Mucosa of descending colon (tissue), 3 donors: ENCODE measurements at regions not wholly inside any gene's neighbourhood (a gene's known extent, or its start where the extent isn't known, plus 50 kb on each side); places are given as distances from the start of the nearest gene placed in this dataset.
A peak's percentile ranks its signal among the peaks of the same experiment; 100 is the strongest.

Source experiments
- ATAC-seq: fragments of 200-7000 bp; cut with Tn5 transposase; one replicate; pipeline ENCODE4 v1.9.1; 2020; ENCODE audit warnings: mild to moderate bottlenecking, moderate library complexity
- DNase-seq, 3 donors: peaks; one replicate each; pipeline ENCODE4 v3.0.0-alpha.2; 2020
- H3K36me3 ChIP-seq: fragments of 200-600 bp; one replicate; pipeline ENCODE4 v1.8.0; 2021; ENCODE audit warnings: low read depth, mild to moderate bottlenecking
- H3K4me1 ChIP-seq: fragments of 200-600 bp; one replicate; pipeline ENCODE4 v1.8.0; 2021; ENCODE audit warnings: low read depth, mild to moderate bottlenecking
- H3K4me3 ChIP-seq: fragments of 200-600 bp; one replicate; pipeline ENCODE4 v1.8.0; 2021; ENCODE audit warnings: mild to moderate bottlenecking
- H3K9me3 ChIP-seq: fragments of 200-600 bp; one replicate; pipeline ENCODE4 v1.8.0; 2021; ENCODE audit warnings: mild to moderate bottlenecking
- intact Hi-C, 2 donors: fragments of 100-400 bp; cut with DNase I in 1 of 2; cut with micrococcal nuclease in 1 of 2; formaldehyde crosslinking; loops; one replicate each; pipeline versions ENCODE4 v1.11.0 to v1.11.1; 2022; cut with DNase I, micrococcal nuclease
- TF ChIP-seq, protein P1 (sequence below): fragments of 200-600 bp; IDR thresholded peaks from one replicate; pipeline ENCODE4 v1.8.0; 2022; ENCODE audit warnings: antibody characterized with exemption, mild to moderate bottlenecking
- donor health status: DM: no; HTN: no; CAD: no; lungs with moderate emphysema.
- donor health status: DM: no; HTN: no; CAD: no.
- donor health status: DM: no; HTN: yes; CAD: no.

DNA sequence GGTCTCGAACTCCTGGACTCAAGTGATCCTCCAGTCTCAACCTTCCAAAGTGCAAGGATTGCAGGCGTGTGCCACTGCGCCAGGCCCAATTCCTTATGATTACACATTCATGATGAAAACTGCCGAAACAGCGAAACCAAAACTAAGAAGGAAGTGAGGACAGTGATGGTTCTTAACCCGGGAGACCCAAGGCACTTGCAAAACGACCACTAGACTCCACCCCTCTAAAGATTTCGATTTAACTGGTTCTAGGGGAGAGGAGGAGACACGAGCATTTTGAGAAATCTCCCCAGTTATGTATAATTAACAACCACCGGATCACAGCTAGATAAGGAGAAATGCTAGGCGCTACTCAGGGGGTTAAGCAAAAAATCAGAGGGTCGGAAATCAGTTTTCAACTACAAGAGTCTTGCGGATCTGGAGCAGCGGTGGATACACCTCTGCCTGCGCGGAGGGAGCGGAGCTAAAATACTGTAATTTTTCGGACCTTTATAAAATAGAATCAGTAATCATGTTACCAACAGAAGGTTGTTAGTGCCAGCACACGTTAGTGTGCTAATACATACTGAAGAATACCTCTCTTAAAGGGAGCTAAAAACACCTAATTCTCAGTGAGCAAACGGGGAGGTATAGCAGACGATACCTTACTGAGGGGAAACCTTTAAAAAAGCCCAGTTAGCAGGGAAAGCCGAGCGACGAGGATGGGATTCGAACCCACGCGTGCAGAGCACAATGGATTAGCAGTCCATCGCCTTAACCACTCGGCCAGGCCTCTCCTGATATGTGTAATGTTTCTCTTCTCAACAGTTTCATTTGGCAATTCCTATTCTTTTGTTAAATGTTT is 60.0 kb upstream of the BTN3A2 start:
- H3K4me3 ChIP-seq, result no peak overlapping the region
- DNase-seq (peak; percentile 23 to 73 (median 69)), ATAC-seq (peak; percentile 84)
- TF ChIP-seq, protein P1, sequence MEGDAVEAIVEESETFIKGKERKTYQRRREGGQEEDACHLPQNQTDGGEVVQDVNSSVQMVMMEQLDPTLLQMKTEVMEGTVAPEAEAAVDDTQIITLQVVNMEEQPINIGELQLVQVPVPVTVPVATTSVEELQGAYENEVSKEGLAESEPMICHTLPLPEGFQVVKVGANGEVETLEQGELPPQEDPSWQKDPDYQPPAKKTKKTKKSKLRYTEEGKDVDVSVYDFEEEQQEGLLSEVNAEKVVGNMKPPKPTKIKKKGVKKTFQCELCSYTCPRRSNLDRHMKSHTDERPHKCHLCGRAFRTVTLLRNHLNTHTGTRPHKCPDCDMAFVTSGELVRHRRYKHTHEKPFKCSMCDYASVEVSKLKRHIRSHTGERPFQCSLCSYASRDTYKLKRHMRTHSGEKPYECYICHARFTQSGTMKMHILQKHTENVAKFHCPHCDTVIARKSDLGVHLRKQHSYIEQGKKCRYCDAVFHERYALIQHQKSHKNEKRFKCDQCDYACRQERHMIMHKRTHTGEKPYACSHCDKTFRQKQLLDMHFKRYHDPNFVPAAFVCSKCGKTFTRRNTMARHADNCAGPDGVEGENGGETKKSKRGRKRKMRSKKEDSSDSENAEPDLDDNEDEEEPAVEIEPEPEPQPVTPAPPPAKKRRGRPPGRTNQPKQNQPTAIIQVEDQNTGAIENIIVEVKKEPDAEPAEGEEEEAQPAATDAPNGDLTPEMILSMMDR, result no peak
- no peaks in the 10 kb centered on the region for H3K9me3 ChIP-seq
- H3K36me3 ChIP-seq, result no peaks in the 10 kb centered on the region
- intact Hi-C loops, result no loop called here
- H3K4me1 ChIP-seq, result no peaks in the 10 kb centered on the region

DNA sequence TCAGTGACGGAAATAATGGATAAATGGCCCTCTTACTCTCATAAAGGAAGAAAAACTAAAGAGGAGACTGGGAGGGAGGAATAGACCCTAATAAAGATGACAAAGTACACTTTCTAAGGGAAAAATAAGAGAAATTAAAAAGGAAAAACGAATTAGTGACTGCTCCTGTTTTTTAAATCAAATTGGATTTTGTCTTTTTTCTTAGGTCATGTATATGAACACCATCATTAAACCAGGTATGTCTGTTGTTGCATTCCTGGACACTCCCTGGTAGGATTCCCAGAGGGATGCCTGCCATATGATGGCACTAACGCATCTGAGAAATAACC is 59.4 kb upstream of the BTN3A2 start:
- H3K4me1 ChIP-seq, result no peaks in the 10 kb centered on the region
- intact Hi-C loops, result no loop called here
- no peak for ATAC-seq
- no peak for DNase-seq
- H3K4me3 ChIP-seq, result no peak overlapping the region
- TF ChIP-seq, protein P1, result no peak
- no peaks in the 10 kb centered on the region for H3K36me3 ChIP-seq
- H3K9me3 ChIP-seq, result no peaks in the 10 kb centered on the region

DNA sequence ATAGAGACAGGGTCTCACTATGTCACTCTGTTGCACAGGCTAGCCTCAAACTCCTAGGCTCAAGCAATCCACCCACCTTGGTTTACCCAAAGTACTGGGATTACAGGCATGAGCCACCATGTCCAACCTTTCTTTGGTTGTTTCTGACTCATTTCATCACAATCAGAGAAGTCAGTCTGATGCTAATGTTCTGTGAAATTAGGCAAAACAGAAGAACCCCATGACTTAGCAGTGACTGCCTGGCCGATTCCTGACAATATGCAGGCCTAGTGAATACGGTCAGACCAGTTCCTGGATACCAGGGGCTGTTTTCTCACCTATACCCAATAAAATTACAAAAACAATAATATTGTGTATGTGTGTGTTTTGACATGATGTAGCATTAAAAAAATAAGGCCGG is 58.8 kb upstream of the BTN3A2 start:
- Histone ChIP-seq H3K9me3 (no peaks in the 10 kb centered on the region), H3K36me3 (no peaks in the 10 kb centered on the region), H3K4me3 (no peak overlapping the region), H3K4me1 (no peaks in the 10 kb centered on the region)
- DNase-seq (no peak), ATAC-seq (no peak)
- intact Hi-C loops, result no loop called here
- TF ChIP-seq, protein P1, result no peak

DNA sequence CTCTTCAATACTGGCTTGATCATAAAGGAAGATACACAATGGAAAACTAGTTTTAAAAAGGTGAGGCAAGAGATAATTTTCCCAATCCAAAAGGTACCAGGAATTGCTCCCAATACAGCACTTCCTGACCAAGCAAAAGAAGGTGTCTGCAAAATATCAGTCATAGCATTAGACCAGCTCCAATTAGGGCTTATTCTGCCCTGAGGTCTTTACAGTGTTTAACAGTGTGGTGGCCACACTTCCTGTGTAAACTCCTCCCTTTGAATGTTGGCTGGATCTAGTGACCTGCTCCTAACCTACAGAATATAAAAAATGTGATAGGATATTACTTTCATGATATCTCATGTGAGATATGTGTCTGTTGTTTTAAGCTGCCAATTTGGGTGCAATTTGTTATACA is 57.1 kb upstream of the BTN3A2 start:
- TF ChIP-seq, protein P1, result no peak
- DNase-seq (no peak), ATAC-seq (no peak)
- Histone ChIP-seq H3K36me3 (no peaks in the 10 kb centered on the region), H3K4me3 (no peak overlapping the region), H3K4me1 (peaks cover 4% of the 10 kb centered on the region), H3K9me3 (no peaks in the 10 kb centered on the region)
- intact Hi-C loops, result no loop called here

DNA sequence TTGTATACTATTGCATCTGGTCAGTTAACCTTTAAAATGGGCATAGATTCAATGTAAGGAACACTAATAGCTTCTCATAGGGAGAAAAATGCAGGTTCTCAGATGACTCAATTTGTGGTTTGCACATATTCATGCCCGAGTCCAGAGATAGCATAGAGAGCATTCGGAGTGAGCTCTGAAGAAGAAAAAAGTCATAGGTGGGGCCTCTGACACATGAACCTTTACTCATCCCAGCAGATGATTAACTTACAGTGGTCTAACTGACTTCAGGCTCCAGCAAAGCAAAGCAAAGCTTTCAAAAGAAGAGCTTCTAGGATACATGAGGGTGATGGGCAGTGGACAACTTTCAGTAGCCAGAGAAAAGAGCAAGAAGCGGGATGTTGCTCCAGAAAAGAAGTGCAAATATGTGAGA is 55.3 kb upstream of the BTN3A2 start:
- intact Hi-C loops, result no loop called here
- H3K36me3 ChIP-seq, result no peaks in the 10 kb centered on the region
- ATAC-seq, result no peak
- no peaks in the 10 kb centered on the region for H3K9me3 ChIP-seq
- TF ChIP-seq, protein P1, result no peak
- H3K4me1 ChIP-seq, result peaks cover 4% of the 10 kb centered on the region
- DNase-seq, result no peak
- H3K4me3 ChIP-seq, result no peak overlapping the region

DNA sequence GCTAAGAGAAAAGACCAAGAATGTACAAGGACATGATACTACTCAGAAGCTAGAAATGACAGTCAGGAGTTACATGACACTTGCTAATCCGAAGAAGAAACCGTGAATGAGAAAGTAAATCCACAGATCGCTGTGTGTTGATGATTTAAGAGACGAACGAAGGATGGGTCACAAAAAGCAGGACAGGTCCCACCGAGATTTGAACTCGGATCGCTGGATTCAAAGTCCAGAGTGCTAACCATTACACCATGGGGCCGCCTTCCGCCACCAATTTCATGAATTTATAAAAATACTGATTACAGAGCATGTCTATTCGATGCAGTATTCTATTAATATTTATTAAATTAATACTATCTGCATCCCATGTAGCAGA is 54.0 kb upstream of the BTN3A2 start:
- ATAC-seq (no peak), DNase-seq (peak in 1 of 3 donors; percentile 23)
- intact Hi-C loops, result no loop called here
- Histone ChIP-seq H3K4me1 (peaks cover 4% of the 10 kb centered on the region), H3K9me3 (no peaks in the 10 kb centered on the region), H3K36me3 (no peaks in the 10 kb centered on the region), H3K4me3 (no peak overlapping the region)
- TF ChIP-seq, protein P1, result no peak
